Lower leg skin (tissue), 3 donors: ENCODE measurements at regions not wholly inside any gene's neighbourhood (a gene's known extent, or its start where the extent isn't known, plus 50 kb on each side); places are given as distances from the start of the nearest gene placed in this dataset.

Source experiments
- POLR2A ChIP-seq, 2 donors: fragments of 450-650 bp; IDR thresholded peaks; one replicate each; pipeline ENCODE4 v1.6.1; 2016 to 2017; ENCODE audit warnings: antibody characterized with exemption in 2 of 2, mild to moderate bottlenecking in 1 of 2, moderate library complexity in 1 of 2
- TF ChIP-seq, protein P1 (sequence below), 3 donors: fragments of 450-650 bp; IDR thresholded peaks; one replicate each; pipeline ENCODE4 v1.5.1; 2016; ENCODE audit warnings: antibody characterized with exemption in 3 of 3, mild to moderate bottlenecking in 3 of 3, moderate library complexity in 2 of 3

DNA sequence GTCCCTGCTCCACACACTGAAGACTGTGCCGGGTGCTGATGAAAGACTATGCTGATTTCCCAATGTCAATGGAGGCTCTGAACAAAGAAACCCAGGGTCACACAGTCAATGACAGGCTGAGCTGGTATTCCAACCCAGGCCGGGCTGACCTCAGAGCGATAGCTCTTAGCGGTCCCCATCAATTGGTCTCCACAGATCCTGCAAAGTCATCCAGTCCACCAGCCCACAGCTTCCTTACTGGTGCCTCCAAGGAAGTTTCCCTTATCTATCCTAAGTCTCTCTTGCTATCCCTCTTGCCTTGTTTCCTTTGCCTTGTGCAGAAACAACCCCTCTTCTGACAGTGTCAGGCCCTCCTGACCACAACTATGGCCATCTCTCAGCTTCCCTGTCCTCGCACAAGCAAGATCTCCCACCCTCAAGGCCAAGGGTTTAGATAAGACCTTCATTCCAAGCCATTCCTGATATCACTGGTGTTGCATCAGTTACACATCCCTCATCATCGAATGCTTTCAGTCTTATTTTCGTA, 52.7 kb upstream of the KSR1 start:
- TF ChIP-seq, protein P1, sequence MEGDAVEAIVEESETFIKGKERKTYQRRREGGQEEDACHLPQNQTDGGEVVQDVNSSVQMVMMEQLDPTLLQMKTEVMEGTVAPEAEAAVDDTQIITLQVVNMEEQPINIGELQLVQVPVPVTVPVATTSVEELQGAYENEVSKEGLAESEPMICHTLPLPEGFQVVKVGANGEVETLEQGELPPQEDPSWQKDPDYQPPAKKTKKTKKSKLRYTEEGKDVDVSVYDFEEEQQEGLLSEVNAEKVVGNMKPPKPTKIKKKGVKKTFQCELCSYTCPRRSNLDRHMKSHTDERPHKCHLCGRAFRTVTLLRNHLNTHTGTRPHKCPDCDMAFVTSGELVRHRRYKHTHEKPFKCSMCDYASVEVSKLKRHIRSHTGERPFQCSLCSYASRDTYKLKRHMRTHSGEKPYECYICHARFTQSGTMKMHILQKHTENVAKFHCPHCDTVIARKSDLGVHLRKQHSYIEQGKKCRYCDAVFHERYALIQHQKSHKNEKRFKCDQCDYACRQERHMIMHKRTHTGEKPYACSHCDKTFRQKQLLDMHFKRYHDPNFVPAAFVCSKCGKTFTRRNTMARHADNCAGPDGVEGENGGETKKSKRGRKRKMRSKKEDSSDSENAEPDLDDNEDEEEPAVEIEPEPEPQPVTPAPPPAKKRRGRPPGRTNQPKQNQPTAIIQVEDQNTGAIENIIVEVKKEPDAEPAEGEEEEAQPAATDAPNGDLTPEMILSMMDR (IDR thresholded peaks at IDR 0.05): no peak
- TF ChIP-seq POLR2A (IDR thresholded peaks at IDR 0.05): no peak
